Endometrium (tissue), 2 donors: ENCODE measurements at regions not wholly inside any gene's neighbourhood (a gene's known extent, or its start where the extent isn't known, plus 50 kb on each side); places are given as distances from the start of the nearest gene placed in this dataset.
"Not testable (repeated sequence)": the region's sequence is repeated elsewhere in the genome, so short reads cannot be mapped to it uniquely, and the experiment has no call there.

Experiments
- FAIRE-seq: peaks from 2 replicates; lab custom pipeline; 2012; peaks lifted over from hg19 to GRCh38; lab: Jason Lieb, UNC
- donor health status: control.
- donor health status: control.

GRCh38 chr12:32010631-32011336 is 51.6 kb downstream of the RESF1 start:
- peak; percentile 93 for FAIRE-seq

GRCh38 chr12:32012249-32012785 is 53.1 kb downstream of the RESF1 start:
- no peak for FAIRE-seq

GRCh38 chr12:32015036-32015435 is 55.8 kb downstream of the RESF1 start:
- no peak for FAIRE-seq

- no peak for FAIRE-seq
These were observed 57.7 kb downstream of the RESF1 start for GRCh38 chr12:32016680-32017482.

- FAIRE-seq = no peak
These were observed 62.1 kb downstream of the RESF1 start for GRCh38 chr12:32021346-32021773.

GRCh38 chr12:32022387-32022786 is 63.2 kb downstream of the RESF1 start:
- not testable (repeated sequence) for FAIRE-seq

GRCh38 chr12:32023861-32024260 is 64.6 kb downstream of the RESF1 start:
- not testable (repeated sequence) for FAIRE-seq

- no peak for FAIRE-seq
These were observed 65.8 kb downstream of the RESF1 start for GRCh38 chr12:32024884-32025592.

GRCh38 chr12:32025906-32026305 is 66.7 kb downstream of the RESF1 start:
- no peak for FAIRE-seq

GRCh38 chr12:32027684-32028365 is 68.6 kb downstream of the RESF1 start:
- no peak for FAIRE-seq

- FAIRE-seq = no peak
These were observed 70.9 kb downstream of the RESF1 start for GRCh38 chr12:32030151-32030550.

- no peak for FAIRE-seq
These were observed 71.5 kb downstream of the RESF1 start for GRCh38 chr12:32030676-32031075.

GRCh38 chr12:32031109-32031508 is 71.9 kb downstream of the RESF1 start:
- FAIRE-seq = no peak

- no peak for FAIRE-seq
These were observed 73.1 kb downstream of the RESF1 start for GRCh38 chr12:32032205-32032810.

- FAIRE-seq = no peak
These were observed 73.2 kb upstream of the BICD1 start for GRCh38 chr12:32033406-32033805.

GRCh38 chr12:32034045-32034444 is 72.6 kb upstream of the BICD1 start:
- peak; percentile 61 for FAIRE-seq

- FAIRE-seq = no peak
These were observed 70.0 kb upstream of the BICD1 start for GRCh38 chr12:32036477-32037263.

- peak; percentile 98 for FAIRE-seq
These were observed 67.3 kb upstream of the BICD1 start for GRCh38 chr12:32039347-32039746.

GRCh38 chr12:32039917-32040575 is 66.6 kb upstream of the BICD1 start:
- FAIRE-seq = no peak

- FAIRE-seq = no peak
These were observed 62.6 kb upstream of the BICD1 start for GRCh38 chr12:32043928-32044549.
